Adrenal gland (tissue), 9 donors: ENCODE measurements at regions not wholly inside any gene's neighbourhood (a gene's known extent, or its start where the extent isn't known, plus 50 kb on each side); places are given as distances from the start of the nearest gene placed in this dataset.

ENCODE experiments used
- DNase-seq, 7 donors: peaks; one replicate each; pipeline ENCODE4 v3.0.0-alpha.2; 2019 to 2020
- H3K27ac ChIP-seq, 5 donors: fragments of 200-600 bp; sonication (generic) in 4 of 5; 1 replicate in 3 of 5; 2 replicates in 2 of 5; pipeline versions ENCODE4 v1.5.1 to v1.8.0; 2016 to 2020; ENCODE audit warnings: mild to moderate bottlenecking in 1 of 5
- H3K27me3 ChIP-seq: fragments of 200-600 bp; 2 replicates; pipeline ENCODE4 v1.8.0; 2021
- H3K36me3 ChIP-seq, 2 donors: fragments of 200-600 bp; replicated peaks in 1 of 2; 1 replicate in 1 of 2; 2 replicates in 1 of 2; pipeline versions ENCODE4 v1.5.1 to v1.8.0; 2018 to 2022
- H3K4me1 ChIP-seq, 2 donors: fragments of 200-600 bp; replicated peaks in 1 of 2; 1 replicate in 1 of 2; 2 replicates in 1 of 2; pipeline versions ENCODE4 v1.5.1 to v1.8.0; 2018 to 2021
- H3K4me3 ChIP-seq, 4 donors: fragments of 200-600 bp; sonication (generic) in 3 of 4; one replicate each; pipeline ENCODE4 v1.5.1; 2016 to 2018
- H3K9me3 ChIP-seq, 3 donors: fragments of 200-600 bp; sonication (generic) in 1 of 3; replicated peaks in 1 of 3; 1 replicate in 2 of 3; 2 replicates in 1 of 3; pipeline versions ENCODE4 v1.5.1 to v1.8.0; 2016 to 2021
- POLR2A ChIP-seq, 2 donors: fragments of 450-650 bp; IDR thresholded peaks; one replicate each; pipeline ENCODE4 v1.6.1; 2017; ENCODE audit warnings: antibody characterized with exemption in 2 of 2, mild to moderate bottlenecking in 2 of 2, moderate library complexity in 1 of 2
- WGBS, 4 donors: extraction: QIAGEN DNeasy Blood & Tissue Kit in 2 of 4; methylation state at CpG; one replicate each; pipeline versions ENCODE4 v1.1.5 to v1.1.7; 2013 to 2017; 5-methylcytosine and 5-hydroxymethylcytosine counted together
- intact Hi-C, 2 donors: fragments of 100-400 bp; cut with DNase I; formaldehyde crosslinking; loops; one replicate each; pipeline versions ENCODE4 v1.14.1 to v1.15.0; 2022 to 2023
- TF ChIP-seq, protein P1 (sequence below), 6 experiments: fragments of 450-650 bp in 4 of 6; fragments of 200-600 bp in 2 of 6; sonication (generic) in 1 of 6; IDR thresholded peaks; 1 replicate in 5 of 6; 2 replicates in 1 of 6; pipeline versions ENCODE4 v1.5.1 to v1.8.0; 2016 to 2021; ENCODE audit warnings: antibody characterized with exemption in 6 of 6, mild to moderate bottlenecking in 2 of 6, moderate library complexity in 1 of 6
- donor health status: healthy with polysubstance abuse.
- donor health status: Bipolar disorder and iron deficiency.
- donor health status: DM: yes; HTN: yes; CAD: no.
- donor health status: DM: no; HTN: no; CAD: no.
- donor health status: DM: no; HTN: no; CAD: no.

DNA sequence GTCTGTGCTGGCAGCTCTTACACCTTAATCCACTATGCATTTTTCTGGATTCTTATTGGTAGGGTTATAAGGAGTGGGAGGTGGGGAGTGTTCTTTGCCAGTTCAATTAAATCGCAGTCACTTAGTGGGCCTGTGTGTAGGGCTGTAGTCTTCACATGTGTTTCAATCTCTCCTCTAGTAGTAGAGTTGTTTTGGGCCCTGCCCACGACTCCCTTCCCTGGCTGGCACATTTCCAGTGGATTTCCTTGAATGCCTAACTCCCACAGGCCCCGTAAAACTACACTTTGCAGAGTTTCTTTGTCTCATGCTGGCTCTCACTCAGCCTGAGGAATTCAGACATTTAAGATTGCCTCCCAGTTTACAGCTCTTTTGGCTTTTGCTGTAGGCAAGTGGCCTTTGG is 414.0 kb upstream of the OPRM1 start:
- Histone ChIP-seq H3K36me3 (no peaks in the 10 kb centered on the region), H3K4me3 (no peak overlapping the region), H3K27me3 (no peaks in the 10 kb centered on the region), H3K27ac (no peak overlapping the region), H3K4me1 (no peaks in the 10 kb centered on the region), H3K9me3 (no peaks in the 10 kb centered on the region)
- 42 to 52% (median 49%) methylated on average over 3 of the region's 3 CpGs for WGBS, 4 donors
- intact Hi-C loops: no loop called here
- TF ChIP-seq, protein P1, sequence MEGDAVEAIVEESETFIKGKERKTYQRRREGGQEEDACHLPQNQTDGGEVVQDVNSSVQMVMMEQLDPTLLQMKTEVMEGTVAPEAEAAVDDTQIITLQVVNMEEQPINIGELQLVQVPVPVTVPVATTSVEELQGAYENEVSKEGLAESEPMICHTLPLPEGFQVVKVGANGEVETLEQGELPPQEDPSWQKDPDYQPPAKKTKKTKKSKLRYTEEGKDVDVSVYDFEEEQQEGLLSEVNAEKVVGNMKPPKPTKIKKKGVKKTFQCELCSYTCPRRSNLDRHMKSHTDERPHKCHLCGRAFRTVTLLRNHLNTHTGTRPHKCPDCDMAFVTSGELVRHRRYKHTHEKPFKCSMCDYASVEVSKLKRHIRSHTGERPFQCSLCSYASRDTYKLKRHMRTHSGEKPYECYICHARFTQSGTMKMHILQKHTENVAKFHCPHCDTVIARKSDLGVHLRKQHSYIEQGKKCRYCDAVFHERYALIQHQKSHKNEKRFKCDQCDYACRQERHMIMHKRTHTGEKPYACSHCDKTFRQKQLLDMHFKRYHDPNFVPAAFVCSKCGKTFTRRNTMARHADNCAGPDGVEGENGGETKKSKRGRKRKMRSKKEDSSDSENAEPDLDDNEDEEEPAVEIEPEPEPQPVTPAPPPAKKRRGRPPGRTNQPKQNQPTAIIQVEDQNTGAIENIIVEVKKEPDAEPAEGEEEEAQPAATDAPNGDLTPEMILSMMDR (IDR thresholded peaks at IDR 0.05): no peak
- TF ChIP-seq POLR2A (IDR thresholded peaks at IDR 0.05): no peak
- no peak for DNase-seq

DNA sequence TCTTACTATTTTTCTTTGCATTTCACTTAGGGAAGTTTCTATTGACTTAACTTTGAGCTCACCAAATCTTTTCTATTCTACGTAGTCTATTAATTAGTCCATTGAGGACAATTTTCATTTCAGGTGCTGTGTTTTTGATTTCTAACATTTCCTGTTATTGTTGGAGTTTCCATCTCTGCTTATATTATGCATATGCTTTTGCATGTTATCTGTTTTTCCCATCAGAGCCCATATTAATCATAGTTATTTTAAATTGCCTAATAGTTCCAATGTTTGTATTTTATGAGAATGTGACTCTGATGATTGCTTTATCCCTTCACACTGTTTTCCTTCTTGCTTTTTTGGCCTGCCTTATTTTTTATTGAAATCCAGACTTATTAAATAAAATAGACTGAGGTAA is 414.5 kb upstream of the OPRM1 start:
- WGBS, 4 donors: 76 to 85% (median 82%) methylated on average over 1 of the region's 1 CpG
- H3K27me3 ChIP-seq: no peaks in the 10 kb centered on the region
- no peak for TF ChIP-seq POLR2A (IDR thresholded peaks at IDR 0.05)
- TF ChIP-seq, protein P1 (IDR thresholded peaks at IDR 0.05): no peak
- intact Hi-C loops: no loop called here
- no peaks in the 10 kb centered on the region for H3K36me3 ChIP-seq
- no peaks in the 10 kb centered on the region for H3K4me1 ChIP-seq
- no peak overlapping the region for H3K4me3 ChIP-seq
- no peak overlapping the region for H3K27ac ChIP-seq
- H3K9me3 ChIP-seq: no peaks in the 10 kb centered on the region
- DNase-seq: no peak

DNA sequence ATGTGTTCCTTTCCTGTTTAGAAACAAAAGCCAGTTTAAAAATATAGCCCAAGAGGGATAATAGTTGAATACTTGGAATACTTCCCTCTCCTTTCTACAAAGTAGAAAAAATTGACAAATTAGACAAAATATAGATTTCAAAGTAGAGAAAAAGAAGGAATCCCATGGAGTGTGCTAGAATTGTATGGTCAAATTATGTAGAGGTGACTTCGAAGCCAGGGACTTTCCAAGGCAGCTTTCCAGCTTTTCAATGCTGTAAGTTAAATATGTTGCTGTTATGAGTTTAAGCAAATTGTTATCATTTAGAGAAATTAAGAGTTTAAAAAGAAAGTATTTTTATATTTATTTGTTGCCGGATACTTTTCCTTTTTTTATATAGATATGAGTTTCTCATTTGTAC is 415.5 kb upstream of the OPRM1 start:
- no peak overlapping the region for H3K27ac ChIP-seq
- intact Hi-C loops: no loop called here
- 69 to 86% (median 76%) methylated on average over 2 of the region's 2 CpGs for WGBS, 4 donors
- no peaks in the 10 kb centered on the region for H3K4me1 ChIP-seq
- no peak overlapping the region for H3K4me3 ChIP-seq
- no peak for TF ChIP-seq POLR2A (IDR thresholded peaks at IDR 0.05)
- TF ChIP-seq, protein P1 (IDR thresholded peaks at IDR 0.05): no peak
- no peaks in the 10 kb centered on the region for H3K9me3 ChIP-seq
- DNase-seq: no peak
- H3K36me3 ChIP-seq: no peaks in the 10 kb centered on the region
- no peaks in the 10 kb centered on the region for H3K27me3 ChIP-seq

DNA sequence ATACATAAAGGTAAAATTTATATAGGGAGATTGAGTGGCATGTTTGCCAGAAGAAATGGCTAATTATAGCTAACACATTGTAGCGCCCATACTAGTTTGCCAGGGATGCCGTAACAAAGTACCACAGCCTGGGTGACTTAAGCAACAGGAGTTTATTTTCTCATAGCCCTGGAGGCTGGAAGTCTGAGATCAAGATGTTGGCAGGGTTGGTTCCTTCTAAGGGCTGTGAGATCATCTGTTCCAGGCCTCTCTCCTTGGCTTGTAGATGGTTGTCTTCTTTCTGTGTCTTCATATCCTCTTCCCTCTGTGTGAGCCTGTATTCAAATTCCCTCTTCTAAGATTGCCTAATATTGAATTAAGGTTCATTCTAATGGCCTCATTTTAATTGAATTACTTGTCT is 417.5 kb upstream of the OPRM1 start:
- intact Hi-C loops: no loop called here
- WGBS, 4 donors: 91 to 95% (median 92%) methylated on average over 2 of the region's 2 CpGs
- Histone ChIP-seq H3K9me3 (no peaks in the 10 kb centered on the region), H3K4me3 (no peak overlapping the region), H3K36me3 (no peaks in the 10 kb centered on the region), H3K27ac (no peak overlapping the region), H3K27me3 (no peaks in the 10 kb centered on the region), H3K4me1 (no peaks in the 10 kb centered on the region)
- DNase-seq: no peak
- TF ChIP-seq, protein P1 (IDR thresholded peaks at IDR 0.05): no peak
- no peak for TF ChIP-seq POLR2A (IDR thresholded peaks at IDR 0.05)
